PC-3 (cell line): ENCODE measurements at regions not wholly inside any gene's neighbourhood (a gene's known extent, or its start where the extent isn't known, plus 50 kb on each side); places are given as distances from the start of the nearest gene placed in this dataset.
"Not testable (repeated sequence)": the region's sequence is repeated elsewhere in the genome, so short reads cannot be mapped to it uniquely, and the experiment has no call there.

Experiments used
- ATAC-seq: fragments of 200-7000 bp; cut with Tn5 transposase; 2 replicates; pipeline ENCODE4 v1.9.1; 2020; ENCODE audit warnings: mild to moderate bottlenecking, moderate library complexity
- BruUV-seq: library from RNA; stranded (reverse); fragments of 400-500 nt; replicated peaks from 2 replicates; lab custom pipeline; 2021; lab: Mats Ljungman, UMichigan
- CTCF ChIA-PET: fragments of 300-600 bp; sonication (Branson Sonifier 250); formaldehyde crosslinking; loops from one replicate; lab custom pipeline; 2022; ENCODE audit warnings: antibody characterized with exemption; lab: Charles Lee
- POLR2A ChIA-PET: fragments of 300-600 bp; sonication (Branson Sonifier 250); formaldehyde crosslinking; loops from one replicate; lab custom pipeline; 2022; ENCODE audit warnings: antibody characterized with exemption; ENCODE audit not compliant: unreplicated experiment; lab: Charles Lee
- DNase-seq: peaks from one replicate; pipeline ENCODE4 v3.0.0-alpha.2; 2015
- H2AFZ ChIP-seq: fragments of 300-600 bp; sonication (generic); 2 replicates; pipeline ENCODE4 v1.6.0; 2016; ENCODE audit warnings: antibody characterized with exemption, low read length
- H3F3A ChIP-seq: fragments of 300-600 bp; sonication (generic); one replicate; pipeline ENCODE4 v1.6.0; 2017; ENCODE audit warnings: antibody characterized with exemption, low read length, control low read depth, mild to moderate bottlenecking; ENCODE audit not compliant: unreplicated experiment
- H3K27ac ChIP-seq: fragments of 300-600 bp; sonication (generic); 2 replicates; pipeline ENCODE4 v1.5.1; 2016; ENCODE audit warnings: mild to moderate bottlenecking, low read length
- H3K27me3 ChIP-seq: fragments of 300-600 bp; sonication (generic); 2 replicates; pipeline ENCODE4 v1.6.1; 2016; ENCODE audit warnings: low read length, mixed read lengths
- H3K36me3 ChIP-seq: fragments of 300-600 bp; sonication (generic); 2 replicates; pipeline ENCODE4 v1.6.1; 2016; ENCODE audit warnings: low read depth, mixed run types, low read length, mixed read lengths
- H3K4me1 ChIP-seq: fragments of 300-600 bp; sonication (generic); 2 replicates; pipeline ENCODE4 v1.5.1; 2016; ENCODE audit warnings: low read length; ENCODE audit not compliant: insufficient read depth
- H3K4me2 ChIP-seq: fragments of 300-600 bp; sonication (generic); 2 replicates; pipeline ENCODE4 v1.6.0; 2016; ENCODE audit warnings: low read length
- H3K4me3 ChIP-seq: fragments of 300-600 bp; sonication (generic); 2 replicates; pipeline ENCODE4 v1.5.1; 2016; ENCODE audit warnings: mild to moderate bottlenecking, low read length, mixed read lengths
- H3K79me2 ChIP-seq: fragments of 300-600 bp; sonication (generic); 2 replicates; pipeline ENCODE4 v1.6.1; 2017; ENCODE audit warnings: low read length, mixed read lengths
- H3K9ac ChIP-seq: fragments of 300-600 bp; sonication (generic); 2 replicates; pipeline ENCODE4 v1.6.0; 2016; ENCODE audit warnings: mild to moderate bottlenecking, low read length
- H3K9me2 ChIP-seq: fragments of 300-600 bp; sonication (generic); replicated peaks from 2 replicates; pipeline ENCODE4 v1.6.1; 2016; ENCODE audit warnings: mixed run types, low read length, mixed read lengths
- H3K9me3 ChIP-seq: fragments of 300-600 bp; sonication (generic); 2 replicates; pipeline ENCODE4 v1.6.1; 2016; ENCODE audit warnings: low read length, mixed read lengths
- H4K20me1 ChIP-seq: fragments of 300-600 bp; sonication (generic); 2 replicates; pipeline ENCODE4 v1.6.1; 2016; ENCODE audit warnings: low read length, mixed read lengths
- EZH2 ChIP-seq: fragments of 300-600 bp; sonication (generic); IDR thresholded peaks from one replicate; pipeline ENCODE4 v1.6.1; 2017; ENCODE audit warnings: antibody characterized with exemption, mild to moderate bottlenecking, low read length; ENCODE audit not compliant: unreplicated experiment
- EZH2phosphoT487 ChIP-seq: fragments of 300-600 bp; sonication (generic); IDR thresholded peaks from 2 replicates; pipeline ENCODE4 v1.6.1; 2018; ENCODE audit warnings: mild to moderate bottlenecking, antibody characterized with exemption, low read length, borderline replicate concordance
- intact Hi-C: fragments of 100-400 bp; cut with micrococcal nuclease; formaldehyde crosslinking; loops from 2 replicates; pipeline ENCODE4 v1.9.0; 2023
- TF ChIP-seq, protein P1 (sequence below): fragments of 300-600 bp; sonication (generic); conservative IDR thresholded peaks from 2 replicates; pipeline ENCODE4 v1.5.1; 2017; ENCODE audit warnings: antibody characterized with exemption, low read depth, mild to moderate bottlenecking, low read length

DNA sequence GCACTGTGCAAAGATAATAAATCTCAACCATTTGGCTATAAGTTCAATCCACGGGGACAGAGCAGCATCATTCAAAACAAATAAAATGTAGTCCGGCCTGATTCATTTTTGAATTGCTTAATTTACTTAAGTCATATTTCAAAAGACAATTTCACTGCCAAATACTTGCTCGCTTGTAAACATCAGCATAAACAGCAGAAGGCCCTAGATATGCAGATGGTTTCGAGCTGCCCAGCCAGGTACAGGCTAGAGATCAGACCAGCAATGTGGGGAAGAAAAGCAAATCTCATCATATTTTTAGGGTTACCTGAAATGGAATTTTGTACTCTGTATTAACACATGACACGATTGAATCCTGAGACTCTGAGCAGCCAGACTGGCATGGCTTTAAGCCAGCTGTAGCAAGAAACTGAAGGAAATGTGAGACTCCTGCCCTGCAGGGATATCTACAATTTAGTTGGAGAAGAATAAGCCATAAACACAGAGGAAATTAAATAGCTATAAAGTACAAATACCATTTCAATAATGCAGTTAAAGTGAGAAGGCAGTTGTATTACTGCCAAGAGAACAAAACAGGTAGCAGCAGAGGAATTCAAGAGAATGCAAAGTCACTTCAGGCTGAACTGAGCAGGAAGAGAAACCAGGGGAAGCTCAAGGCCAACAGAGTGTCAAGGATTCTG, 440.3 kb downstream of the ETS1 start:
- ChIA-PET POLR2A (no interaction called here), CTCF (interaction anchor here (0.6 to 1.0 kb wide), 2 partner anchors 11 to 19 kb away, joined by 4 to 8 read pairs; no protein-coding TSS in a partner anchor)
- intact Hi-C loops, result loop anchor here (2.0 kb wide), 1 partner anchor 116 kb away; no protein-coding TSS in a partner anchor
- H3K79me2 ChIP-seq, result no peaks in the 10 kb centered on the region
- no peak overlapping the region for H3K9ac ChIP-seq
- peaks cover 13% of the 10 kb centered on the region for H3F3A ChIP-seq
- peak overlapping the region; percentile 65 for H3K4me2 ChIP-seq
- TF ChIP-seq EZH2phosphoT487, result no peak
- TF ChIP-seq EZH2, result no peak
- ATAC-seq, result peak; percentile 81
- no peaks in the 10 kb centered on the region for H3K27me3 ChIP-seq
- no peaks in the 10 kb centered on the region for H3K36me3 ChIP-seq
- H4K20me1 ChIP-seq, result no peaks in the 10 kb centered on the region
- no TSS peak for BruUV-seq
- H3K27ac ChIP-seq, result peak overlapping the region; percentile 45
- peak overlapping the region; percentile 4; the same call in 1 of the 2 replicates for H3K4me3 ChIP-seq
- peaks cover 27% of the 10 kb centered on the region for H3K4me1 ChIP-seq
- H3K9me3 ChIP-seq, result no peaks in the 10 kb centered on the region
- DNase-seq, result peak; percentile 86
- no peaks in the 10 kb centered on the region for H3K9me2 ChIP-seq
- H2AFZ ChIP-seq, result peak overlapping the region; percentile 32

DNA sequence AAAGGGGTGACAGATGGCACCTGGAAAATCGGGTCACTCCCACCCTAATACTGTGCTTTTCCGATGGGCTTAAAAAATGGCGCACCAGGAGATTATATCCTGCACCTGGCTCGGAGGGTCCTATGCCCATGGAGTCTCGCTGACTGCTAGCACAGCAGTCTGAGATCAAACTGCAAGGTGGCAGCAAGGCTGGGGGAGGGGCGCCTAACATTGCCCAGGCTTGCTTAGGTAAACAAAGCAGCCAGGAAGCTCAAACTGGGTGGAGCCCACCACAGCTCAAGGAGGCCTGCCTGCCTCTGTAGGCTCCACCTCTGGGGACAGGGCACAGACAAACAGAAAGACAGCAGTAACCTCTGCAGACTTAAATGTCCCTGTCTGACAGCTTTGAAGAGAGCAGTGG, 447.1 kb downstream of the ETS1 start:
- H3K9me2 ChIP-seq, CTCF ChIA-PET, H4K20me1 ChIP-seq, H3K9ac ChIP-seq, DNase-seq, H3K4me3 ChIP-seq, H3K4me1 ChIP-seq, H3K4me2 ChIP-seq, H3K27ac ChIP-seq, H3F3A ChIP-seq, H2AFZ ChIP-seq, H3K79me2 ChIP-seq, ATAC-seq, H3K36me3 ChIP-seq, H3K9me3 ChIP-seq, intact Hi-C loops, BruUV-seq, H3K27me3 ChIP-seq, POLR2A ChIA-PET: not testable (repeated sequence)

DNA sequence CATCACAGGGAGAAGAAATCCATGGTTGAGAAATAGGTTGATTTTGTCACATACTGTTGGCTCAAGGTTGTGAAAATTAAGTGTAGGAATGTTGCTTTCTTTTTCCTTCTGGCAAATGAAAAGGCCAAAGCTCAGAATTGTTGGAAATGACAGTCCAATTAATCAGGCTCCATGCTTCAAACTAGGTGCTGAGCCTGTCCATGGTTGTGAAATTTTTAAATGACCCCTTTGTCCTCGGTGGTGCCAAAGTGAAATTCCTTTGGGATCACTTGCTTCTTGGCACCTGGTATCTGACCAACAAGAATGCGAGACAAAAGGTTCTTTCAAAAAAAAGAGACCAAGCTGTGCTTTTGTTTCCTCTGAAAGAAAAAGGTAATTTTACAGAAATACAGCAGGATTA, 451.9 kb downstream of the ETS1 start:
- Histone ChIP-seq H3F3A (no peaks in the 10 kb centered on the region), H3K4me2 (peak overlapping the region; percentile 5; the same call in 1 of the 2 replicates), H3K79me2 (no peaks in the 10 kb centered on the region), H2AFZ (no peak overlapping the region), H3K4me1 (no peaks in the 10 kb centered on the region), H3K27ac (no peak overlapping the region), H3K4me3 (no peak overlapping the region), H3K36me3 (no peaks in the 10 kb centered on the region), H3K9ac (no peak overlapping the region), H3K9me2 (no peaks in the 10 kb centered on the region), H4K20me1 (no peaks in the 10 kb centered on the region), H3K9me3 (no peaks in the 10 kb centered on the region), H3K27me3 (peaks cover 11% of the 10 kb centered on the region; the same call in 1 of the 2 replicates)
- TF ChIP-seq EZH2phosphoT487 (no peak), EZH2 (no peak)
- TF ChIP-seq, protein P1, sequence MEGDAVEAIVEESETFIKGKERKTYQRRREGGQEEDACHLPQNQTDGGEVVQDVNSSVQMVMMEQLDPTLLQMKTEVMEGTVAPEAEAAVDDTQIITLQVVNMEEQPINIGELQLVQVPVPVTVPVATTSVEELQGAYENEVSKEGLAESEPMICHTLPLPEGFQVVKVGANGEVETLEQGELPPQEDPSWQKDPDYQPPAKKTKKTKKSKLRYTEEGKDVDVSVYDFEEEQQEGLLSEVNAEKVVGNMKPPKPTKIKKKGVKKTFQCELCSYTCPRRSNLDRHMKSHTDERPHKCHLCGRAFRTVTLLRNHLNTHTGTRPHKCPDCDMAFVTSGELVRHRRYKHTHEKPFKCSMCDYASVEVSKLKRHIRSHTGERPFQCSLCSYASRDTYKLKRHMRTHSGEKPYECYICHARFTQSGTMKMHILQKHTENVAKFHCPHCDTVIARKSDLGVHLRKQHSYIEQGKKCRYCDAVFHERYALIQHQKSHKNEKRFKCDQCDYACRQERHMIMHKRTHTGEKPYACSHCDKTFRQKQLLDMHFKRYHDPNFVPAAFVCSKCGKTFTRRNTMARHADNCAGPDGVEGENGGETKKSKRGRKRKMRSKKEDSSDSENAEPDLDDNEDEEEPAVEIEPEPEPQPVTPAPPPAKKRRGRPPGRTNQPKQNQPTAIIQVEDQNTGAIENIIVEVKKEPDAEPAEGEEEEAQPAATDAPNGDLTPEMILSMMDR, result no peak
- ATAC-seq (no peak), DNase-seq (peak; percentile 61)
- no TSS peak for BruUV-seq
- intact Hi-C loops, result no loop called here
- ChIA-PET CTCF (no interaction called here), POLR2A (no interaction called here)
